Fibroblast of the aortic adventitia (primary cell): ENCODE measurements at regions not wholly inside any gene's neighbourhood (a gene's known extent, or its start where the extent isn't known, plus 50 kb on each side); places are given as distances from the start of the nearest gene placed in this dataset.

Experiments used
- DNase-seq: peaks from one replicate; pipeline ENCODE4 v3.0.0-alpha.2; 2010; ENCODE audit warnings: low read depth
- H3K4me3 ChIP-seq: 2 replicates; pipeline ENCODE4 v1.5.1; 2011; ENCODE audit warnings: low read depth, mild to moderate bottlenecking, control low read depth, low read length, moderate library complexity
- TF ChIP-seq, protein P1 (sequence below): IDR thresholded peaks from 2 replicates; pipeline ENCODE4 v1.5.1; 2011; ENCODE audit warnings: mild to moderate bottlenecking, low read length, control low read depth, inconsistent platforms; ENCODE audit not compliant: insufficient read depth

GRCh38 chr6:33925210-33925609 is 121.4 kb upstream of the MLN start:
- no peak for DNase-seq
- no peak overlapping the region for H3K4me3 ChIP-seq
- TF ChIP-seq, protein P1, sequence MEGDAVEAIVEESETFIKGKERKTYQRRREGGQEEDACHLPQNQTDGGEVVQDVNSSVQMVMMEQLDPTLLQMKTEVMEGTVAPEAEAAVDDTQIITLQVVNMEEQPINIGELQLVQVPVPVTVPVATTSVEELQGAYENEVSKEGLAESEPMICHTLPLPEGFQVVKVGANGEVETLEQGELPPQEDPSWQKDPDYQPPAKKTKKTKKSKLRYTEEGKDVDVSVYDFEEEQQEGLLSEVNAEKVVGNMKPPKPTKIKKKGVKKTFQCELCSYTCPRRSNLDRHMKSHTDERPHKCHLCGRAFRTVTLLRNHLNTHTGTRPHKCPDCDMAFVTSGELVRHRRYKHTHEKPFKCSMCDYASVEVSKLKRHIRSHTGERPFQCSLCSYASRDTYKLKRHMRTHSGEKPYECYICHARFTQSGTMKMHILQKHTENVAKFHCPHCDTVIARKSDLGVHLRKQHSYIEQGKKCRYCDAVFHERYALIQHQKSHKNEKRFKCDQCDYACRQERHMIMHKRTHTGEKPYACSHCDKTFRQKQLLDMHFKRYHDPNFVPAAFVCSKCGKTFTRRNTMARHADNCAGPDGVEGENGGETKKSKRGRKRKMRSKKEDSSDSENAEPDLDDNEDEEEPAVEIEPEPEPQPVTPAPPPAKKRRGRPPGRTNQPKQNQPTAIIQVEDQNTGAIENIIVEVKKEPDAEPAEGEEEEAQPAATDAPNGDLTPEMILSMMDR: no peak

- TF ChIP-seq, protein P1: no peak
- DNase-seq: no peak
- no peak overlapping the region for H3K4me3 ChIP-seq
Measured at GRCh38 chr6:33924681-33925080, 120.9 kb upstream of the MLN start.

GRCh38 chr6:33923857-33924514 is 120.2 kb upstream of the MLN start:
- no peak overlapping the region for H3K4me3 ChIP-seq
- no peak for DNase-seq
- TF ChIP-seq, protein P1: no peak

GRCh38 chr6:33921745-33922144 is 117.9 kb upstream of the MLN start:
- no peak for DNase-seq
- H3K4me3 ChIP-seq: no peak overlapping the region
- TF ChIP-seq, protein P1: no peak

DNA sequence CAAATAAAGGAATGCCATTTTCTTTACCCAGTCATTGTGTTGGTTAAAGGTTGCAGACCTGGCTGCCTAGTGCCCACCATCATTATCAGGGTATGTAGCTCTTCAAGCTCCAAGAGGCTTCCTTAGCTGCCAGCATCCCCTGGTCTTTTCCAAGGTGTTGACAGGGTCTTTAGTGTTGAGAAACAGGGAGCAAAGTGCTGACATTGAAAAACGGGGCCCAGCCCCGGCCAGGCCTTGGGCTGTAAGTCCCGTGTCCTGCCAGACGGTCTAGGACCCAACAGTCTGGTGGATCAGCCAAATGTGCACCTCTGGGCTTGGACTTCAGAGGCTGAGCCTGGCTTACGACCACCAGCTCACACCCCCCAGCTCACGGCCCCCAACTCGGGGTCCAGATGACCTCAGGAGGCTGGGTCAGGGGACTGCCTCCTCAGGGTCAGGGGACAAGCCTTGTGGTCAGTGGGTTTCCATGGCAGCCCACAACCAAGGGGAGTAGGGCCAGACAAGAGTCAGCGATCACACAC is 114.4 kb upstream of the MLN start:
- TF ChIP-seq, protein P1: no peak
- no peak overlapping the region for H3K4me3 ChIP-seq
- no peak for DNase-seq

DNA sequence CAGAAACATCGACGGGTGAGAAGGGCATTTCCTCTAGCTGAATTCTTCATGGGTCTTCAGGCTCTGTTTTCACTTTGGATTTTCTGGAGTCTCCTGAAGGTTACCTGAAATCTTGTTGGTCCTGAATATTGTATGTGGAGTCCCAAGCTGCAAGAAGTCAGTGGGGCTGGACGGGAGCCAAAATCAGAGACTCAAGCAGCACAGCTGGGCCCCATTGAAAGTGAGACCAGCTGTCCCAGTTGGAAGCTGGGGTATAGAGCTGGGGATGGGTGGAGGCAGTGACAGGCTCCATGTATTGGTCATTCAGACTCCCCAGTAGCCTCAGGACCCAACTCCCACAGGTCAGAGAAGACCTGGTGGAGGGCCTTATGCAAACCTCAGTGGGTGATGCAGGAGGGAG is 111.3 kb upstream of the MLN start:
- H3K4me3 ChIP-seq: no peak overlapping the region
- DNase-seq: no peak
- TF ChIP-seq, protein P1: no peak

- DNase-seq: no peak
- TF ChIP-seq, protein P1: no peak
- no peak overlapping the region for H3K4me3 ChIP-seq
Measured at GRCh38 chr6:33914645-33915044, 110.8 kb upstream of the MLN start.
